ENCODE measurements at regions not wholly inside any gene's neighbourhood (a gene's known extent, or its start where the extent isn't known, plus 50 kb on each side); places are given as distances from the start of the nearest gene placed in this dataset.

DNA sequence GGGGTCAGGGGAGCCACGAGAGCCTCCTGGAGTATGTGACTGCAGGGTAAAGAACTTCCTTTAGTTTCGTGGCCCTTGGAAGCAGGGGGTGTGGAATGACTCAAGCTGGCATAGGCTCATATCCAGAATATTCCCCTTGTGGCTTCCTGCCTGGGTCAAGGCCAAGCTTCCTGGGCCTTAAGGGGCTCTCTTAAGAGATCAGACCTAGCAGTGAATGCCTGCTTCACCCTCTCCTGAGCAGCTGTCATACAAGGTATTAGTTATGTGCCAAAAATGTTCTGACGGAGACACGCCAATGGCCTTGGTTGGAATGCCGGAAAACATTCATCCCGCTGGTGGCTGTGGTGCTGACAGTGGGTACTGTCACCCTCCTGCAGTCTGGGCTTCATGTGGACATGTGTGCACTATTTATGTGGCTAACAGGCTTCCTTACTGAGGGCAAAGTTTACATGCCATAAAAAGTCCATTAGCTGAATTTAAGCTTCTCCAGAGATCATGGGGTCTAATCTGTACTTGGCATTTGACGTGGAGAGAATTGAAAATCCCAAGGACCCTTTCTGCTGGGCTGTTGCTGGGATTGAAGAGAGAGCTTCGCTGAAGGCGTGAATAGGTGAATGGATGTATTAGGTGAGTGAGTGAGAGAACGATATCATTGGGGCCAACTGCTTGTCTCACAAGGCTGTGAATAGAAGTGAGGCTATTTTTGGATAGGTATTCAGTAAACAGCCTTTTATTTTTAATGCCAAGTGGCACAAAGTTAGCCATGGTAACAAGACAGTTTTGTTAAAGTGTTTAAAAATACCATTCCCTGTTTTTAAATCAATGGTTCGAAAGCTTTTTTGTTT is 156.8 kb downstream of the MACROH2A1 start:
- TF ChIP-seq POLR2A (IDR thresholded peaks at IDR 0.05) = no peak
- TF ChIP-seq, protein P1, sequence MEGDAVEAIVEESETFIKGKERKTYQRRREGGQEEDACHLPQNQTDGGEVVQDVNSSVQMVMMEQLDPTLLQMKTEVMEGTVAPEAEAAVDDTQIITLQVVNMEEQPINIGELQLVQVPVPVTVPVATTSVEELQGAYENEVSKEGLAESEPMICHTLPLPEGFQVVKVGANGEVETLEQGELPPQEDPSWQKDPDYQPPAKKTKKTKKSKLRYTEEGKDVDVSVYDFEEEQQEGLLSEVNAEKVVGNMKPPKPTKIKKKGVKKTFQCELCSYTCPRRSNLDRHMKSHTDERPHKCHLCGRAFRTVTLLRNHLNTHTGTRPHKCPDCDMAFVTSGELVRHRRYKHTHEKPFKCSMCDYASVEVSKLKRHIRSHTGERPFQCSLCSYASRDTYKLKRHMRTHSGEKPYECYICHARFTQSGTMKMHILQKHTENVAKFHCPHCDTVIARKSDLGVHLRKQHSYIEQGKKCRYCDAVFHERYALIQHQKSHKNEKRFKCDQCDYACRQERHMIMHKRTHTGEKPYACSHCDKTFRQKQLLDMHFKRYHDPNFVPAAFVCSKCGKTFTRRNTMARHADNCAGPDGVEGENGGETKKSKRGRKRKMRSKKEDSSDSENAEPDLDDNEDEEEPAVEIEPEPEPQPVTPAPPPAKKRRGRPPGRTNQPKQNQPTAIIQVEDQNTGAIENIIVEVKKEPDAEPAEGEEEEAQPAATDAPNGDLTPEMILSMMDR (IDR thresholded peaks at IDR 0.05 in 4 of 5, conservative IDR thresholded peaks at IDR 0.05 in 1 of 5) = no peak
